ENCODE measurements at regions not wholly inside any gene's neighbourhood (a gene's known extent, or its start where the extent isn't known, plus 50 kb on each side); places are given as distances from the start of the nearest gene placed in this dataset.

DNA sequence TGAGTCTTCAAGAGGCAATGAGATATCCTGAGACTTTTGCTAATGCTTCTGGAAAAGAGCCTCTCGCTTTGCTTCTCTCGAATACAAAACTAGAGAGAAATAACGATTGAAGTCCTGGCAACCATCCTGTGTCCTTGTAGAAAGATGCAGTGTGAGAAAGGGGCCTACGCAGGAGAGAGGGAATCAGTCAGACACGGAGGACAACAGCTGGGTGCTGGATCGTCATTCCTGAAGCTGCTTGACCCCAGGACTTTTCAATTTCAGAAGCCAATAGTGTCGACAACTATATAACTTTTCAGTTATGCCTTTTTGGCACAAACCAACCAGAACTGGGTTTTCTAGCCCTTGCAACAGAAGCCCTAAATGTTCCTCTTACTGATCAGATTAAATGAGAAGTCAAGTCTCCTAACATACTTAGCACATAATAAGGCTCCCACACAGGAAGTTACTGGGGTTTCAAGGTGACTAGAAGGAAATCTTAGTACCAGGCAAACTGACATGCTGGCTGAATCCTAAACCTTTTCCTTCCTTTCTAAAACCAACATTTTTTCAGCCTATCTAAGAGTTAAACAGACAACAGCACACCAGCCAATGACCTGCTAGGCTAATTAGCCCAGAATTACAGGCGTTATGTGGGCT lies 755.6 kb downstream of the MED13L start:
- no peak for TF ChIP-seq POLR2A (IDR thresholded peaks at IDR 0.05)
- TF ChIP-seq, protein P1, sequence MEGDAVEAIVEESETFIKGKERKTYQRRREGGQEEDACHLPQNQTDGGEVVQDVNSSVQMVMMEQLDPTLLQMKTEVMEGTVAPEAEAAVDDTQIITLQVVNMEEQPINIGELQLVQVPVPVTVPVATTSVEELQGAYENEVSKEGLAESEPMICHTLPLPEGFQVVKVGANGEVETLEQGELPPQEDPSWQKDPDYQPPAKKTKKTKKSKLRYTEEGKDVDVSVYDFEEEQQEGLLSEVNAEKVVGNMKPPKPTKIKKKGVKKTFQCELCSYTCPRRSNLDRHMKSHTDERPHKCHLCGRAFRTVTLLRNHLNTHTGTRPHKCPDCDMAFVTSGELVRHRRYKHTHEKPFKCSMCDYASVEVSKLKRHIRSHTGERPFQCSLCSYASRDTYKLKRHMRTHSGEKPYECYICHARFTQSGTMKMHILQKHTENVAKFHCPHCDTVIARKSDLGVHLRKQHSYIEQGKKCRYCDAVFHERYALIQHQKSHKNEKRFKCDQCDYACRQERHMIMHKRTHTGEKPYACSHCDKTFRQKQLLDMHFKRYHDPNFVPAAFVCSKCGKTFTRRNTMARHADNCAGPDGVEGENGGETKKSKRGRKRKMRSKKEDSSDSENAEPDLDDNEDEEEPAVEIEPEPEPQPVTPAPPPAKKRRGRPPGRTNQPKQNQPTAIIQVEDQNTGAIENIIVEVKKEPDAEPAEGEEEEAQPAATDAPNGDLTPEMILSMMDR (IDR thresholded peaks at IDR 0.05) = no peak

All from Peyer's patch (tissue), 4 donors.